Neural progenitor cell (in vitro differentiated cells): ENCODE measurements at regions not wholly inside any gene's neighbourhood (a gene's known extent, or its start where the extent isn't known, plus 50 kb on each side); places are given as distances from the start of the nearest gene placed in this dataset.

ENCODE experiments used
- EZH2 ChIP-seq: fragments of 200-600 bp; sonication (generic); IDR thresholded peaks from 2 replicates; pipeline ENCODE4 v1.6.1; 2017; ENCODE audit warnings: antibody characterized with exemption, mild to moderate bottlenecking, moderate library complexity
- EZH2phosphoT487 ChIP-seq: fragments of 200-600 bp; sonication (generic); IDR thresholded peaks from 2 replicates; pipeline ENCODE4 v1.6.1; 2017; ENCODE audit warnings: antibody characterized with exemption
- TF ChIP-seq, protein P1 (sequence below): fragments of 200-600 bp; sonication (generic); IDR thresholded peaks from 2 replicates; pipeline ENCODE4 v1.5.1; 2017; ENCODE audit warnings: antibody characterized with exemption, mild to moderate bottlenecking

DNA sequence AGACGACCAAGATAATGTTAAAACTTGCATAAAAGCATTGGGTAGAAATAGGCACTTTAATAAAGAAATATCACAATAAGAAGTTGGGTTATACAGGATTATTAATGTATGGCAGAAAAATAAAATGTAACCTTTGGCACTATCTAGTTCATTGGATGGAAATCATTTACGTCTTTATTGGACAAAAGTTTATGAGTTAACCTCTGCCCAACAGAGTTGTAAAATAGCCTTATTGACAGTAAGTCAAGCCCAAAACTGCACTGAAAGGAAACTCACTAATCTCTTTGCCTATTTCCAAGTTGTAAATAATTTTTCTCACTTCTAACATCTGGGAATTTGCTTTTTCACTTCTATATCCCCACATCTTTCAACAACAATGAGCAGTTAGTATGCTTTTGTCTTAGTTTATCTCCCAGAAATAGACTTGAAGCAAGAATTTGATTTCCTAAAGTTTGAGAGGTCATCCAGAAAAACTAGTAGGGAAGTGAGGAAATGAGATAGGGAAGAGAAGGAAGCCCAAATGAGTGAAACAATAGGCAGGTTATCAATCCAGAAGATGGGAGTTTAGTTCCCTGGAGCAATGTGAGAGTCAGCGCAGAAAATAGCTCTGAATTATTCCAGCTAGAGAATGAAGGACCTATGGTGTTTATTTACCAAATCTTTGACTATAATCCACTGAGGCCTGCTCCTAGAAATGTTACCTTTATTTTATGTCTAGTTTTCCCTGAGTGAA is 434.8 kb downstream of the CCER1 start:
- TF ChIP-seq EZH2phosphoT487 (no peak), EZH2 (no peak)
- TF ChIP-seq, protein P1, sequence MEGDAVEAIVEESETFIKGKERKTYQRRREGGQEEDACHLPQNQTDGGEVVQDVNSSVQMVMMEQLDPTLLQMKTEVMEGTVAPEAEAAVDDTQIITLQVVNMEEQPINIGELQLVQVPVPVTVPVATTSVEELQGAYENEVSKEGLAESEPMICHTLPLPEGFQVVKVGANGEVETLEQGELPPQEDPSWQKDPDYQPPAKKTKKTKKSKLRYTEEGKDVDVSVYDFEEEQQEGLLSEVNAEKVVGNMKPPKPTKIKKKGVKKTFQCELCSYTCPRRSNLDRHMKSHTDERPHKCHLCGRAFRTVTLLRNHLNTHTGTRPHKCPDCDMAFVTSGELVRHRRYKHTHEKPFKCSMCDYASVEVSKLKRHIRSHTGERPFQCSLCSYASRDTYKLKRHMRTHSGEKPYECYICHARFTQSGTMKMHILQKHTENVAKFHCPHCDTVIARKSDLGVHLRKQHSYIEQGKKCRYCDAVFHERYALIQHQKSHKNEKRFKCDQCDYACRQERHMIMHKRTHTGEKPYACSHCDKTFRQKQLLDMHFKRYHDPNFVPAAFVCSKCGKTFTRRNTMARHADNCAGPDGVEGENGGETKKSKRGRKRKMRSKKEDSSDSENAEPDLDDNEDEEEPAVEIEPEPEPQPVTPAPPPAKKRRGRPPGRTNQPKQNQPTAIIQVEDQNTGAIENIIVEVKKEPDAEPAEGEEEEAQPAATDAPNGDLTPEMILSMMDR = no peak
